ENCODE measurements at regions not wholly inside any gene's neighbourhood (a gene's known extent, or its start where the extent isn't known, plus 50 kb on each side); places are given as distances from the start of the nearest gene placed in this dataset.

GRCh38 chr16:79715061-79715460 lies 114.5 kb upstream of the MAF start:
- Histone ChIP-seq H3K4me1 (peaks cover 13% of the 10 kb centered on the region), H3K36me3 (no peaks in the 10 kb centered on the region), H3K27ac (no peak overlapping the region), H3K4me3 (no peak overlapping the region), H3K9me3 (no peaks in the 10 kb centered on the region), H3K27me3 (no peaks in the 10 kb centered on the region)
- no peak for DNase-seq
- intact Hi-C loops (cut with DNase I): no loop called here
- ATAC-seq: no peak
- no peak for TF ChIP-seq CTCF (IDR thresholded peaks at IDR 0.05)

GRCh38 chr16:79714440-79714839 lies 113.9 kb upstream of the MAF start:
- H3K27me3 ChIP-seq: no peaks in the 10 kb centered on the region
- ATAC-seq (no peak), DNase-seq (no peak)
- peaks cover 13% of the 10 kb centered on the region for H3K4me1 ChIP-seq
- no peaks in the 10 kb centered on the region for H3K9me3 ChIP-seq
- TF ChIP-seq CTCF (IDR thresholded peaks at IDR 0.05): no peak
- no peak overlapping the region for H3K4me3 ChIP-seq
- no peak overlapping the region for H3K27ac ChIP-seq
- intact Hi-C loops (cut with DNase I): no loop called here
- no peaks in the 10 kb centered on the region for H3K36me3 ChIP-seq

- ATAC-seq: no peak
- Histone ChIP-seq H3K27ac (no peak overlapping the region), H3K36me3 (no peaks in the 10 kb centered on the region), H3K4me1 (peaks cover 13% of the 10 kb centered on the region), H3K4me3 (no peak overlapping the region), H3K9me3 (no peaks in the 10 kb centered on the region), H3K27me3 (no peaks in the 10 kb centered on the region)
- TF ChIP-seq CTCF (IDR thresholded peaks at IDR 0.05): no peak
- intact Hi-C loops (cut with DNase I): no loop called here
- DNase-seq: no peak
Measured at GRCh38 chr16:79713609-79714309, 113.2 kb upstream of the MAF start.

- H3K27ac ChIP-seq: no peak overlapping the region
- no peak for TF ChIP-seq CTCF (IDR thresholded peaks at IDR 0.05)
- no peak overlapping the region for H3K4me3 ChIP-seq
- H3K36me3 ChIP-seq: no peaks in the 10 kb centered on the region
- no peaks in the 10 kb centered on the region for H3K9me3 ChIP-seq
- no peak for ATAC-seq
- intact Hi-C loops (cut with DNase I): no loop called here
- H3K4me1 ChIP-seq: peaks cover 13% of the 10 kb centered on the region
- DNase-seq: no peak
- no peaks in the 10 kb centered on the region for H3K27me3 ChIP-seq
Measured at GRCh38 chr16:79712276-79712675, 111.7 kb upstream of the MAF start.

- Histone ChIP-seq H3K27me3 (no peaks in the 10 kb centered on the region), H3K27ac (no peak overlapping the region), H3K4me3 (no peak overlapping the region), H3K36me3 (no peaks in the 10 kb centered on the region), H3K4me1 (no peaks in the 10 kb centered on the region), H3K9me3 (no peaks in the 10 kb centered on the region)
- intact Hi-C loops (cut with DNase I): no loop called here
- ATAC-seq (peak; percentile 32), DNase-seq (no peak)
- TF ChIP-seq CTCF (IDR thresholded peaks at IDR 0.05): no peak
Measured at GRCh38 chr16:79707876-79708275, 107.3 kb upstream of the MAF start.

GRCh38 chr16:79703066-79703465 lies 102.5 kb upstream of the MAF start:
- Histone ChIP-seq H3K36me3 (no peaks in the 10 kb centered on the region), H3K27me3 (no peaks in the 10 kb centered on the region), H3K4me3 (no peak overlapping the region), H3K27ac (no peak overlapping the region), H3K4me1 (no peaks in the 10 kb centered on the region), H3K9me3 (no peaks in the 10 kb centered on the region)
- TF ChIP-seq CTCF (IDR thresholded peaks at IDR 0.05): no peak
- ATAC-seq: no peak
- DNase-seq: no peak
- intact Hi-C loops (cut with DNase I): no loop called here

Data from upper lobe of right lung (tissue), 1 donor.